ENCODE measurements at regions not wholly inside any gene's neighbourhood (a gene's known extent, or its start where the extent isn't known, plus 50 kb on each side); places are given as distances from the start of the nearest gene placed in this dataset.
A peak's percentile ranks its signal among the peaks of the same experiment; 100 is the strongest.

DNA sequence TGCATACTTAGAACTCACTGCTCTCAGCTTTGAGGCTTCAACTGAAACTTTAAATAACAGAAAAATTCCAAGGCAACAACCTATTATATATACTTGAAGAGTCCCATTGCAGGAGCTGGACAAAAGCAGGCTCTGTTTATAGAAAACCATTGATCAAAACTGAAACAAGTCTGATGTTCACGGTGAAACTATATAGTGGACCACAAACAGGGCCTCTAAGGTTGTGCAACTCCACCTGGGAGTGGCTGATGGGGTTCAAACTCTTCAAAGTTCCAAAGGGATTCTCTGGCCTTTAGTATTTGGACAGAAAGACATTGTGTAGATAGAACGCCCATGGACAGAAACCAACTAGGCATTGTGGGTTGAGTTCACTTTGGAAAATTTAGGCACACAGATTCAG, 140.3 kb downstream of the ZC3H11B start:
- no peak for FAIRE-seq

DNA sequence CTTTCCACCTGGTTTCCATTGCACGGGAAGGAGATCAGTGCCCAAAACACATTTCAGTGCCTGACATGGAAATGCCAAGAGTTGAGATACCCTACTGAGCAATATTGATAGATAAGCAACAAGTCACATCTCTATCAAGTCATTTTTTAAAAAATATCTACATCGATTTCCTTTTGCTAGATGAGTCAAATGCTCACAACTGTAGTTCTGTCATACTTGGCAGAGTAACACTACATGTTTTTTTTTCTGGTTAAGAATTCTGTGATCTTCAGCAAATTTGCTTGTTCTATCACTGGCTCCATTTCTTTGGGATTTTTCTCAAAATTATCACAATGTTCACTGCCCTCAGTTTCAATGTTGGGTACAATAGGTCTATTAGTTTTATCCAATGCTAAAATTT, 145.4 kb downstream of the ZC3H11B start:
- no peak for FAIRE-seq

DNA sequence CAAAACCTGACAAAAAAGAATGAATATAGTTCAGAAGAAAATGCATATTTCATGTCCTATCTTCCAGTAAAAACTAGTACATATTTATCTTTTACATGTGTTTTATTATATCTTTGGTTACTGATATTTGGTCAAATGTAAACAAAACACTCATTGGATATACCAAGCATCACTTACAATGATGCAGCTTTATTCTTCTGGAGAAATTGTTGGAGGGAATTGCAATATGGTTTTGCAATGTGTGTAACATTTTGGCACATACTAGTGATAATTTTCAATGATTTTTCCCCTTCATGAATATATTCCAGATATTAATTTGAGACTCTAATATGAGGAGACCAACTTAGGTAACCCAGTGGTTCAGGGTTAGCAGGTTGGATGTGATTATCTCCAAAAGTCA, 146.1 kb downstream of the ZC3H11B start:
- FAIRE-seq = no peak

DNA sequence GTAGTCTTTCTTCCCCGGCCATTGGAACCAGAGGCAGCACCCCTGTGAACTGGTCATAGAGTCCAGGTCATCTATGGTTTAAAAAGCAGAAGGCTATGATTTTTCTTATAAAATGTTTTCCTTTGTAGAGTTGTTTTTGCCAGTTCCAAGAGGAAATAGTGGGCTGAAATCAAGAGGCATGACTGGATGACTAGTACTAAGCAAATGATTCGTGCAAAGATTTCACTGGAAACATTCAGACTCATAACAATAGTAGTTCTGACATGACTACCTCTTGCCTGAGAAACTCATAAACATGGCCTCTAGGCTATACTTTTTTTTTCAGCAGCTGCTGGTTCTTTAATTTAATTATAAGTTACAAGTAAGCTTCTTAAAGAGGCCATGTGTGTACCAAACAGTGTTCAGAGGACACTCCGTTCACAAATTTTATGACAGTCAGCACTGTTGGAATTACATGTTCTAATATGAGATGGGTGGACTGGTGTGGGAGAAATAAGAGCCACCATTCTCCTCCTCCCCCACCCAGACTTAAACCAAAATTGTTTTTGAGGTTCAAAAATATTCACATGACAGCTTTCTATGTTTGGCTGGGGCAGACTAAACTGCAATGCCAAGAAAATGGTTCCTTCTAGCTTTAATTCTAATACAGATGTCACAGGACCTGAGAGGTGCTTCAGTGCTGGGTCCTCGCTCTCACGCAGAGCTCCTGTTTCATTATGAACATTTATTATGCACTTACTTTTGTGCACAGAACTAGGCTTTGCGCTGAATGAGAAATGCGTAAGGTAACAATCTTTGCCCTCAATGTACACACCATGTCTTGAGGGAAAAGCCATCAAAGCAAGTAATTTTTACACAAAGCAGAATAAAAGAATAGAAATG, 147.5 kb downstream of the ZC3H11B start:
- FAIRE-seq = no peak

DNA sequence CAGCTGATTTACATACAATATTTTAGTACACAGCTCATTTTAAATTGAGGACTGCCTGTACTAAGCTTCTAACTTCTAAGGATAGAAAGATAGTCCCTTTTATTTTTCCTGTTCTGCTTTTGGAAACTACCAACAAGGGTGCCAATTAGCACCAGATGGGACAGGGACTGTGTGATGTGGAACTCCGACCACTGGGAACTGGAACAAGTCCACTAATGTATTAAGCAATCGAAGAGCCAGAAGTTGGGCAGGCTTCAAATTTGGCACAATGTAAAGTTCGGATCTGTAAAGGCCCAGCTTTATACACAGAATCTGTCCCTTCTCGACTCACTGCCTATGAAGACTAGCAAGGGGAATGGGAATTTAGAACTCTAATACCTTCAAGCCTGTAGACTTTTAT, 149.3 kb downstream of the ZC3H11B start:
- FAIRE-seq = no peak

DNA sequence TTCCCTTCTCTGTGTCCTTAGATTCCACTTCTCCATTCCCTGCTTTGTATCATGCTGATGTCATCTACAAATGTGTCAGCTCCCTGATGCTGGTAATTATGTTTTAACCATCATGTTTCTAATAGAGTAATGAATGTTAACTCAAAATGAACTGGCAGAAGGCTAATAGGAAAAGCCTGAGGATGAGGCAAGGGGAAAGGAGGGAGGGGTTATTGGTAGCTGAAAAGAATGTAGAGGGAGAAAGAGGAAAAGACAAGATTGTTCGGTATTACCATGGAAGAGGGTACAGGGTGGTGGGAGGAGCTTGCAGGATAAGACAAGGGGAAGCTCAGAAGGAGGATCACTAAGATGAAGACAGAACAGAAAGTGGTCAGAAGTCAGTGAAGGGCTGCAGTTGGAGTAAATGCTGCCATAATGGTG, 150.9 kb downstream of the ZC3H11B start:
- no peak for FAIRE-seq

DNA sequence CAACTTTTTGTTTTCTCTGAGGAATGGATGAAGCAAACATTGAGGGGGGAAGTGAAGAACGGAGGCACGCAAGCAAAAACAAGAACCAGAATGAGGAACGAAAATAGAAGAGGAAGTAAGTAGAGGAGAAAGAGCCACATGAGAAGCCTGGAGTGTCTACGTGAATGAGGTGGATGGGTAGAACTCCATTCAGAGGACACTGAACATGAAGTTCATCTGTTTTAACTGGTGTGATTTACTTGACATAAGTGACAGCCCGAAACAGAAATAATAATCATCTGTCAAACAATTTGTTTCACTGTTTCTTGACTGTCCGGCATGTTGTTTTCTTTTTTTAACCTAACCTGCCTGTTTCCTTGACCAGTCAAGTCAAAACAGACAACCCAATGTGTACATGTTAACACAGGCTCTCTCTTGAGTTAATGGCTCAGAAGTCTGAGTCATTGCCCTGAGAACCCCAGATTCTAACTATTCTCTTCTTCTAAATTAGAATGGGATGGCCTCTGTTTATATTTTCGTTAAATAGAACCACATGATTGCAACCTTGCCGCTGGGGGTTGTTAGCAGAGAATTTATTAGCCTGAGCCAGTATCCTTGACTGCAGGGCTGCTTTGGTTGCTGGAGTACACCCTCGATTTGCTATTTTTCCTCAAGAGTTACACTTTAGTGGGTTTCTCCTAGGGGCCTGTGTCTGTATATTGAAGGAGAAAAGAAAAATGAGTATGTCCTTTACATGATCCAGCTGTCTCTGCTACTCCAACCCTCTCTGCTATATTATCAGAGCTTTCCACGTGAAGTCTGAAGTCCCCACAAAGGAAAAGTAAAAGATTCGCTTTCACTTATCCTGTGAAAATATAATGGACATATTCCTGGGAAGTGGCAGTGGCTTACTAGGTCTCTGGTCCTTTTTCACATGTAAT, 151.7 kb downstream of the ZC3H11B start:
- FAIRE-seq = no peak

DNA sequence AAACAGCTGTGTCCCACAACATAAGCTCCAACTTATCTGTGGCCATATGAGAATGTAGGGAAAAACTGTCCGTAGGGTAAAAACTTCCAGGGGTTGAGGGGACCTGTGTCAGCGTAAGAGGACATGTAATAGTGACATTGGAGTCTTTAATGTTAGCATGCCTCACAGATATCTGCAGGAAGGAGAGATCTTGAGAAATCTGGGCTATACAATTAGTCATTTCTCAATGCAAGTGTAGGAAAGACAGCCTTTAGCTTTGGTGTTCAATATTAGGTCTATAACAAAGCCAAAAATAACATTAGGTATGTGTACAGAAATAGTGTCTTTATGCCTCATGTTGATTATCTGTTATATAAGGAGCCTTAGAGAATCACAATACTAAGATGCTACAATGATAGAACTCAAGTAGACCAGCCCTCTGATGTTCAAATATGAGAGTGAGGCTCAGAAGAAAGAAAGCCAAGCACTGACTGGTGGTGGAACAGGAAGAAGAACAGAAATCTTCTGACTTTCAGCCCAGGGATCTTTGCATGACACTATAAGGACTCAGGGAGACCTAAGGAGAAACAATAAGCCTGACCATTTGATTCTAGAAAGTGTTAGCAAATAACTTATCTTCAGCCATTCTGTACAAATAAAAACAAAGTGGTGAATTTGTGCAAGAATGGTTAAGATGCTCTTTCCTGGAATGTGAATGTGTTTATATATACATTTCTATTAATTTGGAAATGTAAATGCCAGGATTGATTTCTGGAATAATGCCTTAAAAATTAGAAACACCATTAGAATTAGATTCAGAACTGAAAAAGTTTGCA, 152.6 kb downstream of the ZC3H11B start:
- FAIRE-seq = no peak

DNA sequence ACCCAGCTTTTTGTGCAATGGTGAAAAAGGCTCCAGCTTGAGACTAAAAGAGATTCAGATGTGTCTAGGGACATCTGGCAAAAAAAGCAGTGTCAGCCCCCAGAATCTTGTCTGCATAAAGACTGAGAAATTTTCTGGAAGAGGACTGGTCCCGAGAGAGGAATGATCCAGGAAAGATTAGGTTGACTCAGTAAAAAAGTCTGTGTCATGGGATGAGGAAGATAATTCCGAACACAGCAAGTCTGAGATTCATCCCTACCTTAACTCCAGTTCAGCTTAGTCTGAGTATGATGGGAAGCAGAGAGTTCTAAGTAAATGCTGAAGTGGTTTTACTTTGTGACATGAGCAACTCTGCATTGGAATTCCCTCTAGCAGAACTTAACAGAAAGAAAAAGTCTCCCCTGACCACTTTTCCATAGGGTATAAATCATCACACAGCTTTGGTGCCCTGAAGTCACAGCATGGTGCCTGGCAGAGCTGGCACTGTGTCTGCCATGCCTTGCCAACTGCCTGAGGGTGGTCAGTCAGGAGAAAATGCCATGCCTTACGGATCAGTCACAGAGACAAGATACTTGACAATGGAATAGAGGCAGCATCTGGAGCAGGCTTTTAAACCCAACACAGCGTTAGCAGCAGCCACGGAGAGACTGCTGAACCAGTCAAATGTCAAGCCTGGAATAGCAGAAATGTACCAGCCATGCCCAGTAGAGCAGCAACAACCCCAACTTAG, 153.4 kb downstream of the ZC3H11B start:
- FAIRE-seq = no peak

DNA sequence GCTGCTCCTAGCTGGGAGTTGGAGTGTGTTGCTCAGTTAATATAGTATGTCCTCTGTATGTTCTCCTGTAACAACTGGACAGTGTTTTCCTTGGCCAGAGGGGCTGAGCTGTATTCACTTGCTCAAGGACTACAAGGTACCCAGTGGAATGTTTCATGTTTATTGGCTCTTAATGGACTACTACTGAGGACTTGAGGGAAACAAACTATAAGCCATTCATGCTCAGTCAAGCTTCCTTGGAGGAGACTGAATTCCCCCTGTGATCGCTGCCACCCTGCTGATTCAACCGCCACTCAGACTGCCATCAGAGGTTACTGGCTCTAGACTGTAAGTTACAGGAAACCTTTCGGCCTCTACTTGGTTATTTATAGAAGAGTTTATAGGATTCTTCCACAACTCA, 166.6 kb downstream of the ZC3H11B start:
- no peak for FAIRE-seq

DNA sequence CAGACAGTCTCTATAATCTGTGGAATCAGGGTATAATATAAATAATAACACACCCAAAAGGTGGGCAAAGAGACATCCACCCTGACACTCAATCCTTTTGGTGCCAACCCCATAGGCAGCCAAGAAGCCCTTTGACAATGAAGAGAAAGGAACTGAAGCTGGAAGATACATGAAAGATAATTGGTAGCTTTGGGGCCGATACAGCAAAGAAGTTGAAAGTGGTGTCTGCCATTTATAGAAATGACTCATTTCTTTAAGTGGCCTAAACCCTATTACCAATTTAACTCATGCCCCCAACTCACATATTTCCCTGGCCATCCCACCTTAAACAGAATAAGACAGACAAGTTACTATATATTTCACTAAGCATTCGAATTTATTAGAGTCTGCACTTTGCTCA, 167.0 kb downstream of the ZC3H11B start:
- FAIRE-seq = no peak

DNA sequence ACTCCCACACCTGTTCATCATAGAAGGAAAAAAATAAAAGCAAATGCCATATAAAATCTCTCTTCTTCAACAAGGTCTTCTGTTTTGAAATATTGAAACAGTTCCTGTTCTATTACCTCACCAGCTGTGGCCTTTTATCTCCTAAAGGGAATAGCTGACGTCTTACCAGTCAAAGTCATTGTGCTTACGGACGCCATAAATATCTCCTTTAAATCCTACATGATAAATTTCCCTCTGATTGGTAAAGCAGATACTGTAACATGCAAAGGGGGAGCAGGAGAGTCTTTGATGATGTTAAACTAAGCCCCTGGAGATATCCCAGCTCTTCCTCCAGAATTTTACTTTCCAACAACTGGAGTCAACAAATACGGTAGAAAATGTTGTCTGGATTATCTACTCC, 168.4 kb downstream of the ZC3H11B start:
- no peak for FAIRE-seq

DNA sequence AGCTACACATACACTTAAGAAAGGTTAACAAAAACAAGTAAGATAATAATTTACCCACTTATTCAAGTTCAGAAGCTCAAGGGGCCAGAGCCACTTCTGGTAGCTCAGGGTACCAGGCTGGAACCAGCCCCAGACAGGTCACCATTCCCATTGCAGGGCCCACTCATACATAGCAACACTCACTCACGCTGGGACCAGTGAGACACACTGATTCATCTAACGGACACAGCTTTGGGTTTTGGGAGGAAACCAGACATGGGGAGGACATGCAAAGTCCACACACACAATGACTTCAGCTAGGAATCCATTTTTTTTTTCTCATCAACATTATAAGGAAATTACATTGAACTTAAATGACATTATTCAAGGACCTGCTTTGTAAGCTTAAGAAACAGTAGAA, 169.1 kb downstream of the ZC3H11B start:
- no peak for FAIRE-seq

DNA sequence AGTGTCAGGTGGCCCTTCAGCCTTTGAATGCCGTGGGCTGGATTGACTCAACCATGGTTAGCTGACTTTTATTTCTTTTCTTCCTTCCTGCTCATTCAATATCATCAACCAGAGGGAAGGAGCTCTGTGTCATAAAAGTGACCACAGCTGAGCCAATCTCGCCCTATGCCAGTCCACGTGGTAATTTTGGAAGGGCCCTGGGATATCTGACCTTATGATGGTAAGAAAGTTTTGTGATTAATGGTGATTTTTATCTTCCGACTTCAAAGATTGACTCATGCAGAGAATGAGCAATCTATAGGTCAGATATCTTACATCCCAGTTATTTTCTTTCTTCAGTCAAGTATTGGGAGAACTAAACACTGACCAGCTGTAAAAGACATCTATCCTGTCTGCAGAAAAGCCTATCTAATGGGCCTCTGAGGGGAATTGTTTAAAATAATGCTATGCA, 170.3 kb downstream of the ZC3H11B start:
- no peak for FAIRE-seq

DNA sequence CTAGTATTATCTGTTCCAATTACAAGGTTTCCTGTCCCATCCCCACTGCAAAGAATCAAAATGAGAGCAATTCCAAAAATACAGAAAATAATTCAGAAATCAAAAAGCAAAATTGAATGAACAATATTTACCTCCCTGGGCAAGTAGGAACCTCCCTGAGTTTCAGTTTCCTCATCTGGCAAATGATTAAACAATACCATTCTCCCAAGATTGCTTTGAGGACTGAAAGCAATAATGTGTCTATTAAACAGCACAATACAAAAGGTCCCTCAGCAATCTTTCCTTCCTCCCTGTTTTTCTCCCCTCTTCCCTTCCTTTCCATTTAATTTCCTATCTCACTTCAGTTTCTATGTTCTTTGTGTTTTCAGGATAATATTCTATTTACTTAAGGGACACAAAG, 171.0 kb downstream of the ZC3H11B start:
- no peak for FAIRE-seq

DNA sequence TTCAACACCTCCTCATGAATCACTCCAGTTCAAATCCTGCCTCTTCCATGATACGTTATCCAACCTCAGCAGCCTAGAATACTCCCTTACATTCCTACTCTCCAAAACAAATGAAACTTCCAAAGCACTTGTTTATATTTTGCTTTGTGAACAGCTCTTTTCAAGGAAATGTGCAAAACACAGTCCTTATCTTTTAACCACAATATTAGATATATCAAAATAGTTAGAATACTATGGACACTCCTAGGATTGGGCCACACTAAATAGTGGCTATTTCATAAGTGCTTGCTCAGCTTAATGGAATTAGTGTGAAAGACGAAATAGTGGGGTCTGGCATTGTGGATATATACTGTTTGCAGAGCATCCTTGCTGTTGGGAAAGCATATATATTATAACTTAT, 173.5 kb downstream of the ZC3H11B start:
- no peak for FAIRE-seq

DNA sequence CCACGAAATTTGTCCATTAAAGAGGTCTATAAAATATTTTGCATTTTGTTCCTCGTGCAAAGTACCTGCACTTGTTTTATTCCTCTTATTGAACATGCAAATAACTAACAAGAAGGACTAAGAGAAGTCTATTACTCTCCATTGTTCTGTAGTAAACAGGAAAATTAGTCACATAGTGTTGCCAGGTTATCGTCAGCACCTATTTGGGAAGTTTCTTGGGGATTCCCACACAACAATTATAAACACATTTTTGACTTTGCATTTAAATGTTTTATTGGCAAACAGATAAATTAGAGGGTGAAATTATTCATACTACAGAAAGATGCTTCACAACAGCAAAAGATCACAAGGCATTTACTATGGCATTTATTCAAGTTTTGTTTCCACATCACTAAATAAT, 174.5 kb downstream of the ZC3H11B start:
- FAIRE-seq = no peak

DNA sequence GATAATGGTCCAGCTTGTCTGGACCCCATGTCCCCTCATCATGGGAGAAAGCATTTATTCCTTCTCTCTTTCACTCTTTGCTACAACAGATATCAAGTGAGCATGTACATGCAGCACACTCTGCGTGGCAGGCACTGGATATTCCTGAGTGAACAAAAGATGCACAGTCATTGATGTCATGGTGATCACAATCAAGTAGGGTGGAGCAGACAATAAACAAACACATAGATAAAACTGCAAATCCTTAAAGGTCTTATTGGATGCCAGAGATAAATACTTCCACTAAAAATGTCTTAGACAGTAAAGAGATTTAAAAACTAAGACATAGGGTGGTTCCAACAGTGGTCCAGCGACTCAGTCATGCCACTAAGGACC, 178.0 kb downstream of the ZC3H11B start:
- FAIRE-seq = no peak

DNA sequence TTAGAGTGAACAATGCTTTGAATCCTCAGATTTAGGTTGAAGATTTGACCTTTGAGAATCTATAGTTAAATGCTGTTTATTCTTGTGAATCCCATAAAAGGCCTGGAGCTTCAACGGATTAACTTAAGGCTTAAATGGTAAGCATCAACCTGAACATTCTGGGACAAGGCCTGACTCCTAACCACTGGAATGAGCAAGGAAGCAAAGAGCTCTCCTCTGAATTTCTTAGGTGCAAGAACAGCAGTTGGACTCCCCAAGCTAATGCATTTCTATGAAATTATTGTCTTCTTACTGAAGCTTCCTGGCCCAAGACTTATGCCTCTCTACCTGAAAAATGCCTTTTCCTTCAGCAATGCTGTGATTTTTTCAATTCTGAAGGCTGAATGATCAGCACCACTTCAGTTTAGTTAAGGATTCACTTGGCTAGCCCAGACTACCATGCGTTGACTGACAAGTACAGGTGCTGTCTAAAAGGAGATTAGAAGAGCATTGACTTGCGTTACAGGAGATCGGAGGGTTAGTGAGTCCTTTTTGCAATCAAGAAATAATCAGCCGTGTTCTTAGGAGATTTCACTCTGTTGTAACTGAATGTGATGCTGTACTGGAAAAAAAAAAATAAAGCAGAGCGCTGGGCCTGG, 178.5 kb downstream of the ZC3H11B start:
- FAIRE-seq = no peak

DNA sequence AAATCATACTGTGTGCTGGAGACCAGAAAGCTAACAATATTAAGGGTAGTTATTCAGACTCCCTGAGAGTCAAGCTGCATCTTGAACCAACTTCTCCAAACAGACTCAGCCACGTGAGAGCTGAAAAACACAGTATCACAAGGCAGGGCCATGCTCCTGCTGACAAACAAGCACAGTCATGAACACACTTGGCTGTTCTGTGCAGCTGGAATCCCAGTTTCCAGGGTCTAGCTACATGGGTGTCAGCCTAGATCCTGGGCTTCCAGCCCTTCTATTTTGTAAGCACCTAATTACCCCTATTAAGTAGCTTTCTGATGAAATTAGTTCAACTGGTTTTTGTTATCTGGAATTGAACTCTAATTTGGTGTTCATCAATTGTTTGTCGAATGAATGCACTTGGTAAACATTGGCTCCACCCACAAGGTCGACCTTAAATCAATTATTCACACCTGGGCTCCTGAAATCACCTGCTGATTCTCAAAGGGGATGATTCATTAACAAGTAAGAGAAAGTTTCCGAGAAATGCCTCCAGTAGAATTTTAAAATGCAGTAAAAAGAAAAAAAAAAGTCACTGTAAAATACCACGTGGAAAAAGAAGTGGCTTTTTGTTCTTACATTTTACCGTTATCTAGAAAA, 179.3 kb downstream of the ZC3H11B start:
- FAIRE-seq = peak; percentile 47

DNA sequence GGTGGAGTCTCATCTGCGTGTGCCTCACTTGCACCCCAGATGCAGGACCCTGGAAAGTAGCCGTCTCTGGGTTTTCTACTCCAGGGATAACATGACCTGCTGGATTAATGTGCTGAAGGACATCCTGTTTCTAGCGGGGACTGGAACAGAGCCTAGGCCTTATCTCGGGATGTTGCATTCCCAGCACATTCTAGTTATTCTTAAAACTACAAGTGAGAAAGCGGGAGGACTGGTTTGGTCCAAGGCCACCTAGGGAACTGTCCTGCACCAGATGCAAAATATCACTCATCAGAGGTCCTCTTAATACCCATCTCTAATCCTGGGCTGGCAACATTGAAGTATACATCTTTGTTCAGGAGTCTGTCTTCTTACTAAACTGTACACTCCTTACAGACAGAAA, 179.9 kb downstream of the ZC3H11B start:
- FAIRE-seq = no peak
